HL-60 (cell line): ENCODE measurements at regions not wholly inside any gene's neighbourhood (a gene's known extent, or its start where the extent isn't known, plus 50 kb on each side); places are given as distances from the start of the nearest gene placed in this dataset.

ENCODE experiments used
- DNase-seq, 2 experiments: peaks; one replicate each; pipeline ENCODE4 v3.0.0-alpha.2; 2010 to 2020; ENCODE audit warnings: low read depth in 1 of 2, low spot score in 1 of 2
- H3K27ac ChIP-seq: fragments of 250-450 bp; sonication (Bioruptor Pico); replicated peaks from 2 replicates; pipeline ENCODE4 v1.5.1; 2020; ENCODE audit warnings: mild to moderate bottlenecking, moderate library complexity
- H3K27me3 ChIP-seq: fragments of 250-450 bp; sonication (Bioruptor Pico); 2 replicates; pipeline ENCODE4 v1.5.1; 2021; ENCODE audit warnings: mild to moderate bottlenecking, moderate library complexity; ENCODE audit not compliant: insufficient read depth, poor library complexity, severe bottlenecking
- H3K4me3 ChIP-seq: replicated peaks from 2 replicates; pipeline ENCODE4 v1.5.1; 2011; ENCODE audit warnings: mild to moderate bottlenecking, control low read depth, low read length; ENCODE audit not compliant: insufficient read depth
- CTCF ChIP-seq: IDR thresholded peaks from one replicate; pipeline ENCODE4 v1.5.1; 2011; ENCODE audit warnings: low read length, control low read depth, inconsistent platforms; ENCODE audit not compliant: insufficient read depth
- GABPA ChIP-seq: IDR thresholded peaks from 2 replicates; pipeline ENCODE4 v1.6.1; 2012; ENCODE audit warnings: low read depth
- POLR2AphosphoS5 ChIP-seq: IDR thresholded peaks from 2 replicates; pipeline ENCODE4 v1.6.1; 2012; ENCODE audit warnings: low read depth
- SPI1 ChIP-seq: IDR thresholded peaks from 2 replicates; pipeline ENCODE4 v1.6.1; 2012; ENCODE audit warnings: low read depth, mild to moderate bottlenecking, borderline replicate concordance
- TF ChIP-seq, protein P1 (sequence below): IDR thresholded peaks from 2 replicates; pipeline ENCODE4 v1.6.1; 2012; ENCODE audit warnings: low read depth; ENCODE audit not compliant: insufficient replicate concordance

- no peak overlapping the region for H3K4me3 ChIP-seq
- TF ChIP-seq SPI1, result no peak
- TF ChIP-seq GABPA, result no peak
- TF ChIP-seq POLR2AphosphoS5, result no peak
- TF ChIP-seq, protein P1, sequence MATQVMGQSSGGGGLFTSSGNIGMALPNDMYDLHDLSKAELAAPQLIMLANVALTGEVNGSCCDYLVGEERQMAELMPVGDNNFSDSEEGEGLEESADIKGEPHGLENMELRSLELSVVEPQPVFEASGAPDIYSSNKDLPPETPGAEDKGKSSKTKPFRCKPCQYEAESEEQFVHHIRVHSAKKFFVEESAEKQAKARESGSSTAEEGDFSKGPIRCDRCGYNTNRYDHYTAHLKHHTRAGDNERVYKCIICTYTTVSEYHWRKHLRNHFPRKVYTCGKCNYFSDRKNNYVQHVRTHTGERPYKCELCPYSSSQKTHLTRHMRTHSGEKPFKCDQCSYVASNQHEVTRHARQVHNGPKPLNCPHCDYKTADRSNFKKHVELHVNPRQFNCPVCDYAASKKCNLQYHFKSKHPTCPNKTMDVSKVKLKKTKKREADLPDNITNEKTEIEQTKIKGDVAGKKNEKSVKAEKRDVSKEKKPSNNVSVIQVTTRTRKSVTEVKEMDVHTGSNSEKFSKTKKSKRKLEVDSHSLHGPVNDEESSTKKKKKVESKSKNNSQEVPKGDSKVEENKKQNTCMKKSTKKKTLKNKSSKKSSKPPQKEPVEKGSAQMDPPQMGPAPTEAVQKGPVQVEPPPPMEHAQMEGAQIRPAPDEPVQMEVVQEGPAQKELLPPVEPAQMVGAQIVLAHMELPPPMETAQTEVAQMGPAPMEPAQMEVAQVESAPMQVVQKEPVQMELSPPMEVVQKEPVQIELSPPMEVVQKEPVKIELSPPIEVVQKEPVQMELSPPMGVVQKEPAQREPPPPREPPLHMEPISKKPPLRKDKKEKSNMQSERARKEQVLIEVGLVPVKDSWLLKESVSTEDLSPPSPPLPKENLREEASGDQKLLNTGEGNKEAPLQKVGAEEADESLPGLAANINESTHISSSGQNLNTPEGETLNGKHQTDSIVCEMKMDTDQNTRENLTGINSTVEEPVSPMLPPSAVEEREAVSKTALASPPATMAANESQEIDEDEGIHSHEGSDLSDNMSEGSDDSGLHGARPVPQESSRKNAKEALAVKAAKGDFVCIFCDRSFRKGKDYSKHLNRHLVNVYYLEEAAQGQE, result no peak
- TF ChIP-seq CTCF, result no peak
- H3K27me3 ChIP-seq, result no peaks in the 10 kb centered on the region
- no peak overlapping the region for H3K27ac ChIP-seq
- DNase-seq, result no peak
Measured at GRCh38 chr2:134770702-134771101, 51.9 kb upstream of the TMEM163 start.

DNA sequence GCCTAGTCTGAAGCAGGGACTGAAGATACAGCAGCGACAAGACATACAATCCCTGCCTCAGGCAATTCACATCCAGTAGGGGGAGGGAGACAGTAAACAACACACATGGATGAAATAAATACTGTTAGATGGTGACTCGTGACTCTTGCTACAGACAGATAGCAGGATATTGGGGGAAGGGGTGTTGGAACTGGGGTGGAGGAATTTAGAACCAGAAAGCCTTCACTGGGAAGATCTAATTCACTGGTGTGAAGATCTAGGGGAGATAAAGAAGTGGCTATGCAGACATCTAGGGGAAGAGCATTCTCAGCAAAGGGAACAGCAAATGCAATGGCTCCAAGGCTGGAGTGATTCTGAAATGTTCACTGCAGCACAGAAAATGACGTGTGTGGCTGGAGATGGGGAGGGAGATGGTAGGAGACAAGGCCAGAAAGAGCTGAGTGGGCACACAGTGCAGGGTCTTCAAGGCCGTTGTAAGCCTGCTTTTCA is 52.6 kb upstream of the TMEM163 start:
- no peak for TF ChIP-seq GABPA
- no peak for TF ChIP-seq POLR2AphosphoS5
- TF ChIP-seq, protein P1, result no peak
- no peak for TF ChIP-seq CTCF
- TF ChIP-seq SPI1, result no peak
- DNase-seq, result no peak
- Histone ChIP-seq H3K27ac (no peak overlapping the region), H3K4me3 (no peak overlapping the region), H3K27me3 (no peaks in the 10 kb centered on the region)

- no peak overlapping the region for H3K27ac ChIP-seq
- TF ChIP-seq POLR2AphosphoS5 (no peak), CTCF (no peak), SPI1 (no peak), GABPA (no peak)
- TF ChIP-seq, protein P1, result no peak
- no peaks in the 10 kb centered on the region for H3K27me3 ChIP-seq
- DNase-seq, result no peak
- H3K4me3 ChIP-seq, result no peak overlapping the region
Measured at GRCh38 chr2:134772493-134773169, 53.8 kb upstream of the TMEM163 start.
